ACC112 (cell line): ENCODE measurements at regions not wholly inside any gene's neighbourhood (a gene's known extent, or its start where the extent isn't known, plus 50 kb on each side); places are given as distances from the start of the nearest gene placed in this dataset.
A peak's percentile ranks its signal among the peaks of the same experiment; 100 is the strongest.

Experiments used
- H2AFZ ChIP-seq: fragments of 200-600 bp; sonication (generic); one replicate; pipeline ENCODE4 v1.6.0; 2017; ENCODE audit warnings: antibody characterized with exemption, low read length; ENCODE audit not compliant: unreplicated experiment
- H3K27ac ChIP-seq: fragments of 200-600 bp; sonication (generic); 2 replicates; pipeline ENCODE4 v1.5.1; 2014; ENCODE audit warnings: low read depth, mild to moderate bottlenecking, antibody characterized with exemption, low read length, moderate library complexity
- H3K27me3 ChIP-seq: fragments of 200-600 bp; sonication (generic); 2 replicates; pipeline ENCODE4 v1.6.1; 2014; ENCODE audit warnings: mild to moderate bottlenecking, antibody characterized with exemption, low read length, moderate library complexity, mixed read lengths; ENCODE audit not compliant: insufficient read depth
- H3K36me3 ChIP-seq: fragments of 200-600 bp; sonication (generic); 2 replicates; pipeline ENCODE4 v1.6.1; 2016; ENCODE audit warnings: mild to moderate bottlenecking, antibody characterized with exemption, low read length, moderate library complexity, mixed read lengths; ENCODE audit not compliant: insufficient read depth
- H3K4me1 ChIP-seq: fragments of 200-600 bp; sonication (generic); one replicate; pipeline ENCODE4 v1.6.1; 2016; ENCODE audit warnings: low read length, mixed read lengths; ENCODE audit not compliant: insufficient read depth, unreplicated experiment, control insufficient read depth
- H3K4me3 ChIP-seq: fragments of 200-600 bp; sonication (generic); 2 replicates; pipeline ENCODE4 v1.5.1; 2014; ENCODE audit warnings: mild to moderate bottlenecking, low read depth, low read length
- H3K79me2 ChIP-seq: fragments of 200-600 bp; sonication (generic); one replicate; pipeline ENCODE4 v1.6.0; 2016; ENCODE audit warnings: low read length; ENCODE audit not compliant: control insufficient read depth, unreplicated experiment, insufficient read depth

DNA sequence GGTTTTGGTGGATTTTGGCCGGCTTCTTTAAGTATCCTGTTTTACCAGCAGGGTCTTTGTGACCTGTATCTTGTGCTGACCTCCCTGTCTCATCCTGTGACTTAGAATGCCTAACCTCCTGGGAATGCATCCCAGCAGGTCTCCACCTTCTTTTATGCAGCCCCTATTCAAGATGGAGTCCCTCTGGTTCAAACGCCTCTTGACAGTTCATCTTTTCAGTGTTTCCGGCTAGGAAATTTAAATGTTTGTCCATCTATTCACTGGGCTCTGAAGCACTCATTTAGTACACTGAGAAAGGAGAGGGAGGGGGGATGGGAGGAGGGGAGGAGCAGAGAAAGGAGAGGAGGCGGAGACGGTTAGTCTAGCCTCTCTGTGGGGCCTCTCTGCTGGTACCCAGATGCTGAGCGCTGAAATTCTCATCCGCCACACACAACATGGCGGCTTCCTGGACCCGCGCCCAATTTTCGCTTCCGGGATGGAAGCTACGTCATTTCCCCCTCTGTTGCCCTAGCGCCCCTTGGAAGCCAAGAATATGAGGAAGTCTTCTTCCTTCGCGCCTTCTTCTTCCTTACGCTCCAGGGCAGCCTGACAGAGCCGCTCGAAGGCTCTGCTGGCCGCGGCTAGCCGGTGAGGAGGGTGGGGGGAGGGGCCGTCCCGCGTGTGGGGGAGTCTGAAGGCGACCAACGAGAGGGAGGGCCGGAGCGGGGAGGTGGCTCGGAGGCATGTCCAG, 69.0 kb upstream of the SYT13 start:
- H3K4me1 ChIP-seq: peaks cover 5% of the 10 kb centered on the region
- no peaks in the 10 kb centered on the region for H3K36me3 ChIP-seq
- H3K4me3 ChIP-seq: peak overlapping the region; percentile 75
- no peak overlapping the region for H3K27ac ChIP-seq
- peaks cover 53% of the 10 kb centered on the region for H3K27me3 ChIP-seq
- peak overlapping the region; percentile 94 for H2AFZ ChIP-seq
- no peaks in the 10 kb centered on the region for H3K79me2 ChIP-seq

DNA sequence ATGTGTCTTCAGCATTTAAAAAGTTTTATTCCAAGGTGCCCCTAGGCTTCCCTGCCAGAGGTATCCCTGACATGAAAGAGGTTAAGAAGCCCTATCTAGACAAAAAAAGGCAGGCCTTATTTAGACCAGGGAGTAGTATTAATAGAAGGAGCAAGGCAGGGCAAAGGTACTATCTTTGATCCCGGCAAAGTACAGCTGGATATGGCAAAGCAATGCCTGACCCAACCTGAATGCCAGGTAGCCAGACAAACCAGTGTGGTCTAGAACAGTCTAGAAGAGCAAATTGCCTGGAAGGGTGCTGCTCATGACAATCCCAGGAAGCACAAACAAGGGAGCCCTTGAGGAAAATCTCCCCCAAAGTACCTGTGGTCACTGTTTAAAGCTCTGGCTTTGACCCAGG, 62.6 kb upstream of the SYT13 start:
- Histone ChIP-seq H2AFZ (no peak overlapping the region), H3K79me2 (no peaks in the 10 kb centered on the region), H3K27me3 (peaks cover 55% of the 10 kb centered on the region)

DNA sequence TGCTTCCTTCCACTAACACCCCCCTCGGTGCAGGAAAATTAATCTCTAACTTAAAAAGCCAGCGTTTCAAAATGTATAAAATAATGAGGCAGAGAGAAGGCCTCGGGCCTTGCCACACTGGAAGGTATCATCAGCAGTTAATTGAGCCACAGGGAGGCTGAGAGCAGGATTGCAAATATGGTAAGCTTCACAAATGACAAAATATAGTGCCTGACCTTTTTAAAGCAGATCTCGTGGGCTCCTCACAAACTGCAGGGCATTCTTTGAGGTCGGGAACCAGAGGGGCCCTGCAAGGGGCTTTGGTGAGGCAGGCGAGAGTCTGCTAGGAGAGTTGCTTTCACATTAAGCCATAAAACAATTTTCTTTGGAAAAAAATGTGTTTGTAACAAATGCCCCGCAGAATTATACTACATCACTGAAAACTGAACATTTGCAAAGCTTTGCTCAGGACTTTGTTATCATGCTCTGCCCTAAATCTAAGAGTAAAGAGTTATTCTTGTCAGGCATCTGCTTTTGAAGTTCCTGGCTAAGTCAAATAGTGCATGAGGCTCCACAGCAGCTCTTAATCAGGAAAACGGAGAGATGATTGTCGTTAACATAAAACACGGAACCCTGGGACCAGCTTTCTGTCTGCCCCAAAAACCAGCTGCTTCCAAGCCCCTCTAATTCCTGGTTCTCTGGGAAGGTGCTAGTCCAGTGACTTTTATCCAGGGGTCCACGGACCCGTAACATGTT, 61.4 kb upstream of the SYT13 start:
- Histone ChIP-seq H3K4me1 (no peaks in the 10 kb centered on the region), H2AFZ (peak overlapping the region; percentile 12), H3K36me3 (no peaks in the 10 kb centered on the region), H3K4me3 (no peak overlapping the region), H3K27ac (no peak overlapping the region), H3K79me2 (no peaks in the 10 kb centered on the region), H3K27me3 (peaks cover 65% of the 10 kb centered on the region)

More for the DNA sequence above, 62.6 kb upstream of the SYT13 start:
- no peak overlapping the region for H3K27ac ChIP-seq
- H3K4me1 ChIP-seq: no peaks in the 10 kb centered on the region
- H3K36me3 ChIP-seq: no peaks in the 10 kb centered on the region
- no peak overlapping the region for H3K4me3 ChIP-seq

DNA sequence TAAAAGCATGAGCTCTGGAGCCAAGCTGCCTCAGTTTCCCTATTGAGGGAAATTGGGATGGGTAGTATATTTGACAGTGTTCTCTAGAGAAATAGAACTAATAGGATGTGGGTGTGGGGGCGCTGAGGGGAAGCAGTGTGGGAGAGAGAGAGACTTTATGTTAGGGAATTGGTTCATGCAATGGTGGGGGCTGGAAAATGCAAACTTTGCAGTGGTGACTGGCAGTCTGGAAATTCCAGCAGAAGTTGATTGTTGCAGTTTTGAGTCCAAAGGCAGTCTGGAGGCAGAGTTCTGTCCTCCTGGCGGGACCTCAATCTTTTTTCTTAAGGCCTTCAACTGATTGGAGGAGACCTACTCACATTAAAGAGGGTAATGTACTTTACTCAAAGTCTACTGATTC, 59.4 kb upstream of the SYT13 start:
- no peaks in the 10 kb centered on the region for H3K4me1 ChIP-seq
- peaks cover 55% of the 10 kb centered on the region for H3K27me3 ChIP-seq
- no peaks in the 10 kb centered on the region for H3K36me3 ChIP-seq
- no peak overlapping the region for H3K4me3 ChIP-seq
- no peak overlapping the region for H2AFZ ChIP-seq
- H3K79me2 ChIP-seq: no peaks in the 10 kb centered on the region
- H3K27ac ChIP-seq: no peak overlapping the region

- Histone ChIP-seq H2AFZ (no peak overlapping the region), H3K4me3 (no peak overlapping the region), H3K4me1 (no peaks in the 10 kb centered on the region), H3K79me2 (no peaks in the 10 kb centered on the region), H3K27me3 (peaks cover 41% of the 10 kb centered on the region), H3K27ac (no peak overlapping the region), H3K36me3 (no peaks in the 10 kb centered on the region)
These were observed 57.9 kb upstream of the SYT13 start for GRCh38 chr11:45344028-45344427.

GRCh38 chr11:45343444-45343843, 57.3 kb upstream of the SYT13 start:
- Histone ChIP-seq H3K4me1 (no peaks in the 10 kb centered on the region), H2AFZ (no peak overlapping the region), H3K27ac (no peak overlapping the region), H3K36me3 (no peaks in the 10 kb centered on the region), H3K79me2 (no peaks in the 10 kb centered on the region), H3K4me3 (no peak overlapping the region), H3K27me3 (peaks cover 36% of the 10 kb centered on the region)

- no peaks in the 10 kb centered on the region for H3K79me2 ChIP-seq
- no peaks in the 10 kb centered on the region for H3K4me1 ChIP-seq
- H3K27me3 ChIP-seq: peaks cover 36% of the 10 kb centered on the region
- H2AFZ ChIP-seq: no peak overlapping the region
- no peak overlapping the region for H3K27ac ChIP-seq
- H3K4me3 ChIP-seq: no peak overlapping the region
- no peaks in the 10 kb centered on the region for H3K36me3 ChIP-seq
These were observed 55.2 kb upstream of the SYT13 start for GRCh38 chr11:45341372-45341771.

GRCh38 chr11:45339729-45340519, 53.8 kb upstream of the SYT13 start:
- Histone ChIP-seq H3K27ac (no peak overlapping the region), H3K4me3 (peak overlapping the region; percentile 72), H3K4me1 (no peaks in the 10 kb centered on the region), H2AFZ (peak overlapping the region; percentile 78), H3K36me3 (no peaks in the 10 kb centered on the region), H3K79me2 (no peaks in the 10 kb centered on the region), H3K27me3 (peaks cover 30% of the 10 kb centered on the region)

DNA sequence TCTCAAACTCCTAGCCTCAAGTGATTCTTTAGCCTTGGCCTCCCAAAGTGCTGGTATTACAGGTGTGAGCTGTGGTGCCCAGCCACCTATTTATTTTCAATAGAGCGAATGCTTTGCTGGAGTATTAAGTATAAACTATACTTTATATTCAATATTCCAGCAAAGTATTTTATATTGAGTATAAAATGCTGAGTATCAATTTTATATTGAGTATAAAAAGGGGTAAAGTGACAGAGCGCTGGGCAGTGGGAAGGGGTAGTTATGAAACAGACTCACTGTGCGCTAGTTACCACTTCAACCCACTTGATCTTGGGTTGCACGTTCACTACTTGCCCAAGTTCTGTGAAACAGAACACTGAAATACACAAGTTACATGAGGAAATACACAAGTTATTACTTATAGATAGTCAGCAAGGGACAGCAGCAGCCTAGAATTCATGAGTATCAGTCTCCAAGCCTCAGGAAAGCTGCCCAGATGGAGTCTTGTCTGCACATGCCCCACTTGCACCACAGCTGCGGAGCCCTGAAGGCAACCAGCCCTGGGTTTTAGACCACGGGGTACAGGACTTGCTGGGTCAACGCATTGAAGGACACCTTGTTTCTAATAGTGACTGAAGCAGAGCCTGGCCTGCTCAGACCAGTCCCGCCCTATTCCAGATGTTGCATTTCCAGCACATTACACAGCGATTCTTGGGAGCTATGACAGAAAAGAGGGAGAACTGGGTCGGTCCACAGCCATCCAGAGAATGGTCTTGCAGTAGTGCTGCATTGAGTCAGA, 51.6 kb upstream of the SYT13 start:
- no peak overlapping the region for H2AFZ ChIP-seq
- no peak overlapping the region for H3K4me3 ChIP-seq
- no peak overlapping the region for H3K27ac ChIP-seq
- peaks cover 10% of the 10 kb centered on the region; the same call in 1 of the 2 replicates for H3K27me3 ChIP-seq
- H3K4me1 ChIP-seq: peaks cover 8% of the 10 kb centered on the region
- no peaks in the 10 kb centered on the region for H3K36me3 ChIP-seq
- H3K79me2 ChIP-seq: no peaks in the 10 kb centered on the region

DNA sequence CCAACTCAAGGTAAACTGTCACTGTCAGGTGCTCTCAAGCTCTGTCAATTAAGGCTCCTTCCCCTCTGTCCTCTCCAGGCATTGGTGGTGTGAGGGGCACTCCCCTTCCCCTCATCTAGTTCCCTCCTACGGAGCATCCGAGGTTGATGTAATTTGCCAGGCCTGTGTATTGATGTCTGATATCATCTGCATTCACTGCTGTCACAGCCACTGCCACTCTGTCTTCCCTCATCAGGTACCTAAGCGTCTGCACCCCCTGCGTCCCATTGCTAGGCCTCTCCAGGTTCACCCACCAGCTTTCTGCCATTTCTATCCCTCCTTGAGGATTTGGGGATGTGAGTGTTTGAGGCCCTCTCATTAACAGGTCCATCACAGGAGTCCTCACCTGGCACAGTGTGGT, 50.0 kb upstream of the SYT13 start:
- H3K27me3 ChIP-seq: no peaks in the 10 kb centered on the region
- no peaks in the 10 kb centered on the region for H3K79me2 ChIP-seq
- no peak overlapping the region for H3K4me3 ChIP-seq
- H3K4me1 ChIP-seq: peaks cover 14% of the 10 kb centered on the region
- H3K36me3 ChIP-seq: no peaks in the 10 kb centered on the region
- no peak overlapping the region for H3K27ac ChIP-seq
- no peak overlapping the region for H2AFZ ChIP-seq
